ENCODE measurements at regions not wholly inside any gene's neighbourhood (a gene's known extent, or its start where the extent isn't known, plus 50 kb on each side); places are given as distances from the start of the nearest gene placed in this dataset.

DNA sequence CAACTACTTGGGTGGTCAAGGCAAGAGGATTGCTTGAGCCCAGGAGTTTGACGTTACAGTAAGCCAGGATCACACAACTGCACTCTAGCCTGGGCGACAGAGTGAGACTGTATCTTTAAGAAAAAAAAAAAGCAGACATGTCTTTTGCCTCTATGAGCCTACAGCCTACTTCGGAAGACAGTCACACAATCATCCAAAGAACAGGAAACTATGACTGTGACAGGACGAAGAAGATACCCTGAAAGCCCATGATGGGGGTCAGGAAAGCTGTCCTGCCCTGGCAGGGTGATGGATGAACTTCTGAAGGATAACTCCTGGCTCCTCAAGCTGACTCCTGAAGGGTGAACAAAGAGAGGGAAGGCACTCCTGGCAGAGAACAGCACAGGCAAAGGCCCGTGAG lies 251.7 kb upstream of the SIX2 start:
- H3K4me1 ChIP-seq (ENCODE audit: control insufficient read depth, extremely low read depth, insufficient read depth, low read length) = no peaks in the 10 kb centered on the region
- DNase-seq (ENCODE audit: low read depth, low spot score) (no peak), FAIRE-seq (no peak)
- H3K79me2 ChIP-seq (ENCODE audit: control insufficient read depth, insufficient read depth, low read length) = no peaks in the 10 kb centered on the region
- no peak overlapping the region for H3K4me2 ChIP-seq (ENCODE audit: control insufficient read depth, extremely low read depth, insufficient read depth, low read depth, low read length)
- dilution Hi-C loops (cut with MboI; ENCODE audit: extremely low pct_ligation_motif_present, low sequenced_read_pairs) = no loop called here
- H3K9me1 ChIP-seq (ENCODE audit: control insufficient read depth, extremely low read depth, insufficient read depth, low read length) = no peaks in the 10 kb centered on the region
- H3K27me3 ChIP-seq (ENCODE audit: control insufficient read depth, extremely low read depth, insufficient read depth, low read length) = peaks cover 18% of the 10 kb centered on the region
- TF ChIP-seq EZH2 (IDR thresholded peaks at IDR 0.05; ENCODE audit: low read length) = no peak
- TF ChIP-seq, protein P1, sequence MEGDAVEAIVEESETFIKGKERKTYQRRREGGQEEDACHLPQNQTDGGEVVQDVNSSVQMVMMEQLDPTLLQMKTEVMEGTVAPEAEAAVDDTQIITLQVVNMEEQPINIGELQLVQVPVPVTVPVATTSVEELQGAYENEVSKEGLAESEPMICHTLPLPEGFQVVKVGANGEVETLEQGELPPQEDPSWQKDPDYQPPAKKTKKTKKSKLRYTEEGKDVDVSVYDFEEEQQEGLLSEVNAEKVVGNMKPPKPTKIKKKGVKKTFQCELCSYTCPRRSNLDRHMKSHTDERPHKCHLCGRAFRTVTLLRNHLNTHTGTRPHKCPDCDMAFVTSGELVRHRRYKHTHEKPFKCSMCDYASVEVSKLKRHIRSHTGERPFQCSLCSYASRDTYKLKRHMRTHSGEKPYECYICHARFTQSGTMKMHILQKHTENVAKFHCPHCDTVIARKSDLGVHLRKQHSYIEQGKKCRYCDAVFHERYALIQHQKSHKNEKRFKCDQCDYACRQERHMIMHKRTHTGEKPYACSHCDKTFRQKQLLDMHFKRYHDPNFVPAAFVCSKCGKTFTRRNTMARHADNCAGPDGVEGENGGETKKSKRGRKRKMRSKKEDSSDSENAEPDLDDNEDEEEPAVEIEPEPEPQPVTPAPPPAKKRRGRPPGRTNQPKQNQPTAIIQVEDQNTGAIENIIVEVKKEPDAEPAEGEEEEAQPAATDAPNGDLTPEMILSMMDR (optimal IDR thresholded peaks at IDR 0.05 in 1 of 3, IDR thresholded peaks at IDR 0.05 in 1 of 3, conservative IDR thresholded peaks at IDR 0.05 in 1 of 3; ENCODE audit: extremely low read depth in 1 of 3, insufficient read depth in 2 of 3, low read length in 3 of 3) = no peak
- no peaks in the 10 kb centered on the region for H3K9me3 ChIP-seq (ENCODE audit: control insufficient read depth, low read depth, low read length)
- no peak overlapping the region for H3K9ac ChIP-seq (ENCODE audit: control insufficient read depth, extremely low read depth, insufficient read depth, low read length)
- no peaks in the 10 kb centered on the region for H3K36me3 ChIP-seq (ENCODE audit: control insufficient read depth in 2 of 2, extremely low read depth in 1 of 2, insufficient read depth in 2 of 2, low read length in 2 of 2)
- H4K20me1 ChIP-seq (ENCODE audit: control insufficient read depth, extremely low read depth, insufficient read depth, low read length) = no peaks in the 10 kb centered on the region
- H2AFZ ChIP-seq (ENCODE audit: control insufficient read depth, low read length) = no peak overlapping the region
- no peak overlapping the region for H3K4me3 ChIP-seq (ENCODE audit: control insufficient read depth in 2 of 3, extremely low read depth in 1 of 3, insufficient read depth in 2 of 3, low read depth in 1 of 3, low read length in 3 of 3)
- H3K27ac ChIP-seq (ENCODE audit: control insufficient read depth, insufficient read depth, low read length) = no peak overlapping the region

DNA sequence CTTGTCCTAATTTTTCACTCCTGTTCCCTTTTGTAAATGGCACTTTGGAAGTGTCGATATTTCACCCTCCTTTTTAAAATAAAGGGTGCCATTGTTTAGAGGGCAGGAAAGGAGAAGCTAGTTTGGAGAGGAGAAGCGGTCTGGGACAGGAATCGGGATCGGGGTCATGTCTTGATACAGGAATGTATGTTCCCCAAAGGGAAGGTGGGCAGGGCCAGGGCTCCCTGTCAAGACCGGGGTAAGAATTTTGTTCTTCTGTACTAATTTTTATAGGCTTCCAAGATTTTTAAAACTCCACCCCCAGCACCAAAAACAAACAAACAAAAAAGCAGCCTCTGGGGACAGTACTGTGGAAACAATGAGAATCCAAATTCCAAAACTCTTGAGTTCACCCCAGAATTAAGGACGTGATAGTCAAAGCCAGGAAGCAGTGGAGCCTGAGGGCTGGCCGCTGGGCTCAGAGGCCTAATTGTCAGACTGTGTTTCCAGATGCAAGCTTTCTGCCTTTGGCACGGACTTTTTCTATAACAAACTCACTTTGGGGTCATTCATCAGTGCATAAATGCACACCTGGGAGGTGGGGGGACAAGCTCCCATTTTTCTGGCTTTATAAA lies 250.4 kb upstream of the SIX2 start:
- TF ChIP-seq, protein P1 (optimal IDR thresholded peaks at IDR 0.05 in 1 of 3, IDR thresholded peaks at IDR 0.05 in 1 of 3, conservative IDR thresholded peaks at IDR 0.05 in 1 of 3; ENCODE audit: extremely low read depth in 1 of 3, insufficient read depth in 2 of 3, low read length in 3 of 3) = no peak
- no peak for TF ChIP-seq EZH2 (IDR thresholded peaks at IDR 0.05; ENCODE audit: low read length)
- Histone ChIP-seq H3K4me2 (ENCODE audit: control insufficient read depth, extremely low read depth, insufficient read depth, low read depth, low read length) (no peak overlapping the region), H3K27me3 (ENCODE audit: control insufficient read depth, extremely low read depth, insufficient read depth, low read length) (peaks cover 18% of the 10 kb centered on the region), H3K4me3 (ENCODE audit: control insufficient read depth in 2 of 3, extremely low read depth in 1 of 3, insufficient read depth in 2 of 3, low read depth in 1 of 3, low read length in 3 of 3) (no peak overlapping the region), H4K20me1 (ENCODE audit: control insufficient read depth, extremely low read depth, insufficient read depth, low read length) (no peaks in the 10 kb centered on the region), H3K9ac (ENCODE audit: control insufficient read depth, extremely low read depth, insufficient read depth, low read length) (no peak overlapping the region), H3K9me3 (ENCODE audit: control insufficient read depth, low read depth, low read length) (no peaks in the 10 kb centered on the region), H3K79me2 (ENCODE audit: control insufficient read depth, insufficient read depth, low read length) (no peaks in the 10 kb centered on the region), H3K4me1 (ENCODE audit: control insufficient read depth, extremely low read depth, insufficient read depth, low read length) (no peaks in the 10 kb centered on the region), H3K27ac (ENCODE audit: control insufficient read depth, insufficient read depth, low read length) (no peak overlapping the region), H3K36me3 (ENCODE audit: control insufficient read depth in 2 of 2, extremely low read depth in 1 of 2, insufficient read depth in 2 of 2, low read length in 2 of 2) (no peaks in the 10 kb centered on the region), H2AFZ (ENCODE audit: control insufficient read depth, low read length) (no peak overlapping the region), H3K9me1 (ENCODE audit: control insufficient read depth, extremely low read depth, insufficient read depth, low read length) (no peaks in the 10 kb centered on the region)
- DNase-seq (ENCODE audit: low read depth, low spot score) = no peak
- dilution Hi-C loops (cut with MboI; ENCODE audit: extremely low pct_ligation_motif_present, low sequenced_read_pairs) = no loop called here
- no peak for FAIRE-seq

Measured in keratinocyte (primary cell).